HG02571 (cell line): ENCODE measurements at regions not wholly inside any gene's neighbourhood (a gene's known extent, or its start where the extent isn't known, plus 50 kb on each side); places are given as distances from the start of the nearest gene placed in this dataset.
"Not testable (repeated sequence)": the region's sequence is repeated elsewhere in the genome, so short reads cannot be mapped to it uniquely, and the experiment has no call there.

Experiments used
- ATAC-seq: cut with Tn5 transposase; IDR thresholded peaks from one replicate; pipeline ENCODE4 v1.9.1; 2021; ENCODE audit warnings: mild to moderate bottlenecking, moderate library complexity; ENCODE audit not compliant: unreplicated experiment

- no peak for ATAC-seq
These were observed 170.1 kb downstream of the RPRM start for GRCh38 chr2:153308466-153308865.

- no peak for ATAC-seq
These were observed 171.3 kb downstream of the RPRM start for GRCh38 chr2:153307223-153307622.

GRCh38 chr2:153299809-153300208 is 178.8 kb downstream of the RPRM start:
- ATAC-seq = no peak

- no peak for ATAC-seq
These were observed 179.3 kb downstream of the RPRM start for GRCh38 chr2:153299217-153299616.

GRCh38 chr2:153294199-153294786 is 184.3 kb downstream of the RPRM start:
- no peak for ATAC-seq

- no peak for ATAC-seq
These were observed 186.8 kb downstream of the RPRM start for GRCh38 chr2:153291718-153292117.

- no peak for ATAC-seq
These were observed 191.3 kb downstream of the RPRM start for GRCh38 chr2:153287109-153287801.

GRCh38 chr2:153268941-153269461 is 209.6 kb downstream of the RPRM start:
- no peak for ATAC-seq

DNA sequence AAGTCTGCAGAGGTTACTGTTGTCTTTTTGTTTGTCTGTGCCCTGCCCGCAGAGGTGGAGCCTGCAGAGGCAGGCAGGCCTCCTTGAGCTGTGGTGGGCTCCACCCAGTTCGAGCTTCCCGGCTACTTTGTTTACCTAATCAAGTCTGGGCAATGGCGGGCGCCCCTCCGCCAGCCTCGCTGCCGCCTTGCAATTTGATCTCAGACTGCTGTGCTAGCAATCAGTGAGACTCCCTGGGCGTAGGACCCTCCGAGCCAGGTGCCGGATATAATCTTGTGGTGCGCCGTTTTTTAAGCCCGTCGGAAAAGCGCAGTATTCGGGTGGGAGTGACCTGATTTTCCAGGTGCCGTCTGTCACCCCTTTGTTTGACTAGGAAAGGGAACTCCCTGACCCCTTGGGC is 221.7 kb downstream of the RPRM start:
- ATAC-seq = not testable (repeated sequence)

- not testable (repeated sequence) for ATAC-seq
These were observed 231.9 kb downstream of the RPRM start for GRCh38 chr2:153246636-153247035.

DNA sequence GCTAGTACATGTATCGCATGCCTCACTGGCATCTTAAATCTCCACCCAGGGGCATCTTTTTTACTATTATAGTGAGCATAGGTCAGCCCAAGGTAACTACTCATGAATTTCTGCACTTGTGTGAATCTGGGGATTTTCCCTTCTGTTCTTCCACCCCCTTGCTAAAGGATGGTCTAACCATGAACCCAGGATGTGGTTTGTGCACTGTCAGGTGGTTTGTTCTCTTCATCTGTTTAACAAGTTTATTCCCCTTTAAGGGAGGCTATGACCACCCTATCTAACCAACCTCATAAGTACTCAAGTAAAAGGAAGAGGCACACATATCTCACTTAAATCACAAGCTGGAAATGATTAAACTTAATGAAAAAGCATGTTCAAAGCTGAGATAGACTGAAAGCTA is 243.0 kb downstream of the RPRM start:
- ATAC-seq = peak; percentile 67

DNA sequence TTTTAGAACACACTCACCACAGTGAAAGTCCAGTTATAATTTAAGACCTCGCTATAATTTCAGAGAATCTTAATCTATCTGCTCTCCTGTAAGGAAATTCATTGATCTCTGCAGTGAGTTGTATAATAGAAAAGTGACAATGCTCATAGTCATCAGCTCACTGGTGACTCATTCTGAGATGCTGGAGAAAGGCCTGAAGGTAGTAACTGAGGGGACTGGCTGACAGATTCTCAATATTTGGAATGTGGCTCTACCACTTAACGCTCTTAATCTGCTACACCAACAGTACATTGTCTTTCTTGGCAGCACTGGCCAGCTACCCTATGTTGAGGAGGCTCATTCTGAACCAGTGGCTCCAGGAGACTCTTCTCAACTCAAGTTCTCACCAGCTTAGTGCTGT is 246.1 kb downstream of the RPRM start:
- ATAC-seq = no peak

GRCh38 chr2:153230977-153231376 is 247.6 kb downstream of the RPRM start:
- no peak for ATAC-seq

DNA sequence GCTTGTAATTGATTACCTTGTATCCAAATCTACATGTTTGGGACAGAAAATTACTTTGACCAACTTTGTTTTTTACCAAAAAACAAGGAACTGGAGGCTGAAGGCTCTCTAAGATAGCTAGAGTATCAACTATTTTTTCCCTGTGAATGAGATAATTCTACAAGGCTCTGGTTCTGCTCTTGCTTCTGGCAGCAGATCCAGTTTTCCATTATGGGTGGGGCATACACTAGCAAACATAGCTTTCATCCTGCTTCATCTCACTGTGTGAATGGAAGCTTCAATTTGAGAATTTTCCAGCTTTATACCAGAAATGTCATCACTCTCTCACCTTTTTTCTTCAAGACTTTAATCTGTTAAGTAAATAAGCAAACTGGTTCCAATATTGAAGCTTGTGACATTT is 249.7 kb downstream of the RPRM start:
- ATAC-seq = no peak

DNA sequence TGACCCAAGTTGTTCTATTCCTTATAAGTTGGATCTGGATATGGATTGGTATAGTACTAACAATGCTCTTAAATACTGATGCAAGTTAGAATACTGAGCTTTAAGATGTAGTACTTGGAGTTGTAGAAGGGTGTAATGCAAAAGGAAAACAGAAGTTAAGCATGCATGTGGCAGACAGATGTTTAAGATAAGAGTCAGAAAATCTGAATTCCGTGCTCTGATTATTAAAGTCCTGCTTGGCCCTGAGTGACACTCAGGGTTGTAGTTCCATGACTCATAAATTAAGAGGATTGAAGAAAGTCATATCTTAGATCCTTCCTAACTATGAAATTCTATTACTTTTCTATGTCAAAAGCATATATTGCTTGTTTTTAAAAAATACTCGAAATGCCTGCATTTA is 250.6 kb downstream of the RPRM start:
- ATAC-seq = no peak

DNA sequence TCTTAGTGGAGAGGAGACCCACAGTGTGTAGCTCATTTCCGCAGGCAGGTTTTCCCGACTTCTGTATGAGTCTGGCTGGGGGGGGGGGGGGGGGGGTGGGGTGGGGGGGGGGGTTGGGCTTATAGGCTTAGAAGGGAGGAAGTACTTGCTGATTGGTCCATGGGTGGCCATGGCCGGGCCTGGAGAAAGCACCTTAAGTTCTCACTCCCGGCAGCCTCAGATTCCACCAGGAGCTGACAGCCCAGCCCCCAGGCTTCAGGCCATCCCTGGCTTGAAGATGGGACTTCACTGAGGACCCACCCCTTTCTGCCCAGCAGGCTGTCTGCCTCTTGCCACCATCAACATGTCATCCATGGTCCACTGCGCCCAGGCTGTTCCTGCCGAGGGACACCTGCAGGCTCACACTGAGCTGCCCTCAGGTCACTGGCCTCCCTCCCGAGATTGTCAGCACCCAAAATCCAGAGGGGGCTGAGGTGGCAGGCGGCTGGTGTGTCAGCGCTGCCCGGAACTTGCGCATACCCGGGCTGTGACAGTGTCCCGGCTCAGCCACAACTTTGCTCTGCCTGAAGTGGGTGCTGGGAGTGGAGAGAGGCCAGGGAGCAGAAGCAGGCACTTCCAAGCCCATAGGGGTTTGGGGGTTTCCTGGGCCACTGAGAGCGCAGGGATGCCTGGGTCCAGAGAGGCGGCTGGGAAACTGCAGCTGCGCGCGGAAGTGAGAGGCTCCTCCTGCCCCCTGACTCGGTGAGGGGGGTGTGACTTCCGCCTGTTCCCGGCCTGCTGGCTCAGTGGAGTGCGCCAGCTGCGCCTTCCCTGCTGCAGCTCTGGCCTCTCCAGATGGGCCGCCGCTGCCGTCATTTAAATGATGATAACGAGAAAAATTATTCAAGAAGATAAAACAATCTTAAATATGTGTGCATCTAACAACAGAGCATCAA is 256.1 kb downstream of the RPRM start:
- no peak for ATAC-seq

DNA sequence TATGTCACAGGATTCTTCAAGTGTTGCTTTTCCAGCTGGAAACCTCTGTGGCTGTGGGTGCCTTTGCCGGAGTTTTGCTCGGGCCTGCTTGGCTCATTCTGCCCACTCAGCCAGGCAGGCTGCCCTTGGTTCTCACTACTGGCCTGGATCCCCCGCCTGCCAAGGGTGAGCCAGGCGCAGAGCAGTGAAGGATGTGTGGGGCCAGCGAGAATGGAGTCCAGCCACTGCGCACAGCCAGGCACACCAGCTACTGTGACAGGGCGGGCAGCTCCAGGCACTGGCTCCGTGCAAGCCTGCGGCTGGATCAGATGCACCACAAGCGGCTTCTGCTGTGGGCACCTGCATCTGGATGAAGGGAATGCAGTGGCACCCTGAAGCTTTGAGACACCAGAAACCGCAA is 257.1 kb downstream of the RPRM start:
- no peak for ATAC-seq

DNA sequence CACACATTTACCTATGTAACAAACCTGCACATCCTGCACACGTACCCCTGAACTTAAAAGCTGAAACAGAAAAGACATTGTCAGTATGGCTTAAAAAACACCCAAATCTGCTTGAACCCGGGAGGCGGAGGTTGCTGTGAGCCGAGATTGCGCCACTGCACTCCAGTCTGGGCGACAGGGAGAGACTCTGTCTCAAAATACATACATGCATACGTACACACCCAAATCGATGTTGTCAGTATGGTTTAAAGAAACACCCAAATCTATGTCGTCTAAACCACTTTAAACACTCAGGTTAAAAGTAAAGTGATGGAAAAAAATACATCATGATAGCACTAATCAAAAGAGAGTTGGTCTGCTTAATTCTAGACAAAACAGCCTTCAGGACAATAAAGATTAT is 257.5 kb downstream of the RPRM start:
- ATAC-seq = no peak

- no peak for ATAC-seq
These were observed 259.7 kb downstream of the RPRM start for GRCh38 chr2:153218851-153219250.

DNA sequence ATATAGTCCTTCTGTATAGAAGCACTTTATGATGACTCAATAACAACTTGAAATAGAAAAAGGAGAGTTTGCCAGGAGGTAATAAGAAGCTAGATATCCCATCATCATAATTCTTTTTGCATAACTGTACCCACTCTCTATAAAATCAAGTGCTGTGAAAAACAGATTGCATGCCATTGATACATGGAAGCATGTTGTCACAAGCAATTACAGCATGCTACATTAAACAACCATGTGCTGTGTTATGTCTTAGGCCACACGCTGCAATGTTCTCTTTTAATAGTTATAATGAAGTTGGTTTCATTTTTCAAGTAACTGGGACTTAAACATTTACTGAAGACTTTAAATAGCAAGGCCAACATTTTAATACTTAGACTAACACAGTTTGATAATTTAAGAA is 264.2 kb downstream of the RPRM start:
- ATAC-seq = no peak

DNA sequence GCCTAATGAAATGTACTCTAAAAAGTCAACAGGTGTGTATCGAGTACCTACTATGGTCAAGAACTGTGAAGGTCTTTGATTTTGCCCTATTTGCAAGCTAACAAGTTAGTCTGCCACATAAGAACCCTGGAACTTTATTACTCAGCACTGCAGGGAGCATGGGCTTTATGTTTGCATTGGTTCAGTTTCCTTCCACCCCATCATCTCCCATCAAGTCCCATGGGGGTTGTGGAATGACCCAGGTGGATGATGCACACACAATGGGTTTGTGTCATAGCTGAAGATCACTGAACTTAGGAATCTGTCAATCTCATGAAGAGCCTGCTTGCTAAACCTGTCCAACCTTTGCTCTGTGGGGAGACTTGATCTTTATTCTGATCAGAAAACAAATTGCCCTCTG is 265.5 kb downstream of the RPRM start:
- ATAC-seq = no peak
